ENCODE measurements at regions not wholly inside any gene's neighbourhood (a gene's known extent, or its start where the extent isn't known, plus 50 kb on each side); places are given as distances from the start of the nearest gene placed in this dataset.
"Not testable (repeated sequence)": the region's sequence is repeated elsewhere in the genome, so short reads cannot be mapped to it uniquely, and the experiment has no call there.

DNA sequence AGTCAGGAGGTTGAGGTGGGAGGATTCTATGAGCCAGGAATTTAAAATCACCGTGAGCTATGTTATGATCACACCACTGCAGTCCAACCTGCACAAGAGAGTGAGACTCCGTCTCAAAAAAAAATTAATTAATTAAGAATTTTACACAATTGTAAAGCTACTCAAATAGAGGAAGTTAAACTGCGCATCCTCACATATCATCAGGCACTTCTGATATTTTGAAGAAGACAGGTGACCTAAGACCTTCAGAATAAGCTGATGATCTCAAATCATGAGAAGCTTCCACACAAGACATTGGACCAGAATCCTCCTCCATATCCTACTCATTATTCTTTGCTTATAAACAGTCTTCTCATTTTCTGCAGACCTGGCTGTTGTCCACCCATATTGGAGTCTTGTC, 800.9 kb downstream of the TMEM121 start:
- TF ChIP-seq, protein P1, sequence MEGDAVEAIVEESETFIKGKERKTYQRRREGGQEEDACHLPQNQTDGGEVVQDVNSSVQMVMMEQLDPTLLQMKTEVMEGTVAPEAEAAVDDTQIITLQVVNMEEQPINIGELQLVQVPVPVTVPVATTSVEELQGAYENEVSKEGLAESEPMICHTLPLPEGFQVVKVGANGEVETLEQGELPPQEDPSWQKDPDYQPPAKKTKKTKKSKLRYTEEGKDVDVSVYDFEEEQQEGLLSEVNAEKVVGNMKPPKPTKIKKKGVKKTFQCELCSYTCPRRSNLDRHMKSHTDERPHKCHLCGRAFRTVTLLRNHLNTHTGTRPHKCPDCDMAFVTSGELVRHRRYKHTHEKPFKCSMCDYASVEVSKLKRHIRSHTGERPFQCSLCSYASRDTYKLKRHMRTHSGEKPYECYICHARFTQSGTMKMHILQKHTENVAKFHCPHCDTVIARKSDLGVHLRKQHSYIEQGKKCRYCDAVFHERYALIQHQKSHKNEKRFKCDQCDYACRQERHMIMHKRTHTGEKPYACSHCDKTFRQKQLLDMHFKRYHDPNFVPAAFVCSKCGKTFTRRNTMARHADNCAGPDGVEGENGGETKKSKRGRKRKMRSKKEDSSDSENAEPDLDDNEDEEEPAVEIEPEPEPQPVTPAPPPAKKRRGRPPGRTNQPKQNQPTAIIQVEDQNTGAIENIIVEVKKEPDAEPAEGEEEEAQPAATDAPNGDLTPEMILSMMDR (IDR thresholded peaks at IDR 0.05; ENCODE audit: insufficient read depth, low read length, poor library complexity, severe bottlenecking) = no peak
- Histone ChIP-seq H3K4me3 (ENCODE audit: low read depth, low read length) (no peak overlapping the region), H3K36me3 (ENCODE audit: control insufficient read depth, insufficient read depth, low read length) (no peaks in the 10 kb centered on the region), H3K27me3 (ENCODE audit: control insufficient read depth, insufficient read depth, low read length) (no peaks in the 10 kb centered on the region)
- no peak for DNase-seq (ENCODE audit: low read depth)

DNA sequence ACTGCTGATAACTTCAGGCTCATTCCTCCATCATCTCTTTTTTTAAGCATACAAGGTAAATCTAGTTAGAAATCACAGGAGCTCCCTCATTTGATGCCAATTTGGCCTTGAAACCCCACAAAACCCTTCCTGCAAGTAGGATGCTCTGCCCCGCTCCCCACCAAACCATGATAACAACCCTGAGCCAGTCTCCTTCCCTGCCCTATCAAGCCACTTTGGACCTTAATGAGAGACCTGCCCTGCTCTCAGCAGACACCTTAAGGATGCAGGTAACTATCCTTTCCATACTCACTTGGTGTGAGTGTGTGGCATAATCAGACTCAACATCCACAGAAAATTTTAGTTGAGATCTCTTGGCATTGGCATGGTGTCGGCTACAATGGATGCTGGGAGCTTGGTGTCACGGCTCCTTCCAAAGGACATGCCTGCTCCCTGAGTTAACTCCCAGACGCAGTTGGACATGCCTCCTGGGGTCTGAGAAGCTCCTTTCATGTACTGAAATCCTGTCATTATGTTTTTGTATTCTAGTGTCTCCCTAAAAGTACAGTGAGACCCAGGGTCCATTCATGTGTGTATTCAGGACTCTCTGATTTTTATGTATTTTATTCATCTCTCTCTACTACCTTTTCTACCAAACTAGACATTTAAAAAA, 801.4 kb downstream of the TMEM121 start:
- DNase-seq (ENCODE audit: low read depth); H3K36me3 ChIP-seq (ENCODE audit: control insufficient read depth, insufficient read depth, low read length); H3K27me3 ChIP-seq (ENCODE audit: control insufficient read depth, insufficient read depth, low read length); H3K4me3 ChIP-seq (ENCODE audit: low read depth, low read length): not testable (repeated sequence)

DNA sequence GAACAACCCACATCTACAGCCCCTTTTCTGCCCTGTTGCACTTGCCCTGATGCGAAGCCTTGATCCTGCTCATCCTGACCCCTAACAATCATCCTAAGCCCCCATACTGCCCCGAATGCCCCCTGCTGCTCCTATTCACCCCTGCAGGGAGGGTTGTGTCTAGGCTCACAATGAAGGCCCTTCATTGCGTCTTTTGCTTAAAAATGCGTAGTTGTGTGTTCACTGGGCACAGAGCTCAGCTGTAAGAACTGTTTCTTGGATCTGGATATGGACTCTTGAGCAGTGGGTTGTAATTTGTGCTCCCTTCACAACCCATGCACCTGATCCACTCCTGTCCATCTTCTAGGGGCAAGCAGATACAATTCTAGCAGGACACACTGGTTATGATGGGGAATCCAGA, 802.9 kb downstream of the TMEM121 start:
- not testable (repeated sequence) for H3K36me3 ChIP-seq (ENCODE audit: control insufficient read depth, insufficient read depth, low read length); DNase-seq (ENCODE audit: low read depth); H3K4me3 ChIP-seq (ENCODE audit: low read depth, low read length); H3K27me3 ChIP-seq (ENCODE audit: control insufficient read depth, insufficient read depth, low read length)

DNA sequence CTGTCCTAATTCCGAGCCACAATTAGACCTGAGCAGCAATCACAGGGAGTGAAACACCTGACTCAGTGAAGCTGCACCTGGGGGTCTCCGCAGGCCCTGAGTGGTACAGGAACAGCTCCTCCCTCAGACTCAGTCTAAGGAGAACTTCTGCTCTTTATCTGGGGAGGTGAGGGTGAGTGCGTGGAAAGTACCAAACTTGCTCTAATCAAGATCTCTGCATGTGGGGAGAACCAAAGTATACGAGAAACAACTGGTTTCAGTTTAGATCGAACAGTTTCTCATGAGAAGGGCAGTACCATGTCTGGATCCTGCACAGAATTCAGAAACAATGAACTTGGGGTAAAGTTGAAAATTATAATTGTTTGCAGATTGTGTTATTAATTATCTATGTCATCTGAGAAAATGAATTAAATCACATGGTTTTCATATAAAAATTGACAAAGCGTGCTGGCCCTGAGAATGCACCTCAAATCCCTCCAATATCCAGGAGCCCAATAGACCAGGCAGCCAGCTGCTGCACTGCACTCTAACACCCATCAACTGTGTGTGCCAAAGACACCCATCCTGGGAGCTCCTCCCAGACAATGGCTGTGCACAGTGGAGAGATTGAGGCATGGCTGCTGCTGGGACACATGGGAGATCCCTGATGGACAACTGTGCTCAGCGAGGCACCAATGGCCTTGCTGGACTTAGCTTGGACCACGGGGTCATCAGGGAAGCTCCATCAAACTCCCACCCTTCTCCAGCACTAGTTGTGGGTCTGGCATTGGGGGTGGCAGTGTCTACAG, 803.8 kb downstream of the TMEM121 start:
- not testable (repeated sequence) for H3K36me3 ChIP-seq (ENCODE audit: control insufficient read depth, insufficient read depth, low read length); DNase-seq (ENCODE audit: low read depth); H3K4me3 ChIP-seq (ENCODE audit: low read depth, low read length); H3K27me3 ChIP-seq (ENCODE audit: control insufficient read depth, insufficient read depth, low read length)

DNA sequence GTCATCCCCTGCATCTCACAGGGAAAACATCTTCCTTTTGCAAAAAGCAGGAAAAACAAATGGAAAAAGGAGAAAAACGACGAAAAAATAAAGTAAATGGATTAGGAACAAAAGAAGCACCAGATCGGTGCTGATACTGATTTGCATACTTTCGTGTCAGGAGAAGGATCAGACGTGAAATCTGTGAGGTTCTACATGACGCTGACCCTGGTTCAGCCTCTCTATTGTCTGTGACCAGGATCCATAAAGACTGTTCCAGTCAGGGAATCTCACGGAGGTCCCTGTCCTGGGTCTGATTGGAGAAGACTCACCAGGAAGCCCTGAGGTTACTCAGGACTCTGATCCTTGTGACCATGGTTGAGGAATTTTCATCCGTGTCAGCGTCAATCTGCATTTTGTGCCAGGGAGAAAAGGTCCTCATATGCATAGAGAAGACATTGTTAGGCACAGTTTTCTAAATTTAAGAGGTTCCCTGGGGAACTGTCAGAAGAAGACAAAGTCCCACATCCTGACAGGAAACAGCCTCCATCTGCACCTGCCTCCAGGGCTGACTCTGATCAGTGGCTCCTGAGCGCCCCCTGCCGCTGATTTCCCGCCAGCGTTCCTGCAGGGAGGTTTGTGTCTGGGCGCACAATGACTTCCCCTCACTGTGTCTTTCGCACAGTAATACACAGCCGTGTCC, 808.2 kb downstream of the TMEM121 start:
- not testable (repeated sequence) for H3K27me3 ChIP-seq (ENCODE audit: control insufficient read depth, insufficient read depth, low read length); DNase-seq (ENCODE audit: low read depth); H3K4me3 ChIP-seq (ENCODE audit: low read depth, low read length)

DNA sequence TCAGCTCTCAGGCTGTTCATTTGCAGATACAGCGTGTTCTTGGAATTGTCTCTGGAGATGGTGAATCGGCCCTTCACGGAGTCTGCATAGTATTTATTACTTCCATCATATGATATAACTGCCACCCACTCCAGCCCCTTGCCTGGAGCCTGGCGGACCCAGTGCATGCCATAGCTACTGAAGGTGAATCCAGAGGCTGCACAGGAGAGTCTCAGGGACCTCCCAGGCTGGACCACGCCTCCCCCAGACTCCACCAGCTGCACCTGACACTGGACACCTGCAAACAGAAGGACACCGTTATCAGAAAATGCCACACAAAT, 808.7 kb downstream of the TMEM121 start:
- not testable (repeated sequence) for H3K4me3 ChIP-seq (ENCODE audit: low read depth, low read length); DNase-seq (ENCODE audit: low read depth); H3K27me3 ChIP-seq (ENCODE audit: control insufficient read depth, insufficient read depth, low read length); H3K36me3 ChIP-seq (ENCODE audit: control insufficient read depth, insufficient read depth, low read length)

More for the DNA sequence above, 808.2 kb downstream of the TMEM121 start:
- not testable (repeated sequence) for H3K36me3 ChIP-seq (ENCODE audit: control insufficient read depth, insufficient read depth, low read length)

DNA sequence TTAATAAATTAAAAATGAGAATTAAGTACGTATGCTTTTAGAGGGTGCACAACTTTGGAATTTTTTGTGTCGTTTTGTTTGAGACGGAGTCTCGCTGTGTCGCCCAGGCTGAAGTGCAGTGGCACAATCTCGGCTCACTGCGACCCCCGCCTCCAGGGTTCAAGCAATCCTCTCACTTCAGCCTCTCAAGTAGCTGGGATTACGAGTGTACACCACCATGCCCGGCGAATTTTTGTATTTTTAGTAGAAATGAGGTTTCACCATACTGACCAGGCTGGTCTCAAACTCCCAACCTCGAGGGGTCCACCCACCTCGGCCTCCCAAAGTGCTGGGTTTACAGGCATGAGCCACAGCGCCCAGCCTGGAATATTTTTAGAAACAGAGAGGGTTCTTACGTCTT, 812.4 kb downstream of the TMEM121 start:
- H3K4me3 ChIP-seq (ENCODE audit: low read depth, low read length); H3K36me3 ChIP-seq (ENCODE audit: control insufficient read depth, insufficient read depth, low read length); DNase-seq (ENCODE audit: low read depth); H3K27me3 ChIP-seq (ENCODE audit: control insufficient read depth, insufficient read depth, low read length): not testable (repeated sequence)

DNA sequence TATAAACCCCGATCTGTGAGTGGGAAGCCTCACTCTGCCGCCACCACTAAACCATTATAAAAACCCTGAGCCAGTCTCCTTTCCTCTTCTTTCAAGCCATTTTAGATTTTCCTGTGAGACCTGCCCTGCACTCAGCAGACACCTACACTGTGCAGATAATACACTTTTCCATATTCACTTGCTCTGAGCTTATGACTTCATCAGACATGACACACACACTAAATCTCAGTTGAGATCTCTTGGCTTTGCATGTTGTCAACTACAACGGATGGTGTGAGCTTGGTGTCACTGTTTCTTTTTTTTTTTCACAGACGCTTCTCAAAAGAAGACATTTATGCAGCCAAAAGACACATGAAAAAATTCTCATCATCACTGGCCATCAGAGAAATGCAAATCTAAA, 814.3 kb downstream of the TMEM121 start:
- H3K27me3 ChIP-seq (ENCODE audit: control insufficient read depth, insufficient read depth, low read length); DNase-seq (ENCODE audit: low read depth); H3K4me3 ChIP-seq (ENCODE audit: low read depth, low read length); H3K36me3 ChIP-seq (ENCODE audit: control insufficient read depth, insufficient read depth, low read length): not testable (repeated sequence)

DNA sequence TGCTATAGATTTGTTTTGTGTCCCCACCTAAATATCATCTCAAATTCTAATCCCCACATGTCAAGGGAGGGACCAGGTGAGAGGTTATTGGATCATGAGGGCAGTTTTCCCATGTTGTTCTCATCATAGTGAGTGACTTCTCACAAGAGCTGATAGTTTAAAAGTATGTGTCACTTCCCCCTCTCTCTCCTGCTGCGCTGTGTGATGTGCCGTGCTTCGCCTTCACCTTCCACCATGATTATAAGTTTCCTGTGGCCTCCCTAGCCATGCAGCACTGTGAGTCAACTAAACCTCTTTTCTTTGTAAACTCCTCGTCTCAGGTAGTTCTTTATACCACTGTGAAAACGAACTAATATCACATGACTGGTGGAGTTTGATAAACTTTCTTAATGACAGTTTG, 814.8 kb downstream of the TMEM121 start:
- not testable (repeated sequence) for H3K4me3 ChIP-seq (ENCODE audit: low read depth, low read length); H3K27me3 ChIP-seq (ENCODE audit: control insufficient read depth, insufficient read depth, low read length); H3K36me3 ChIP-seq (ENCODE audit: control insufficient read depth, insufficient read depth, low read length); DNase-seq (ENCODE audit: low read depth)

DNA sequence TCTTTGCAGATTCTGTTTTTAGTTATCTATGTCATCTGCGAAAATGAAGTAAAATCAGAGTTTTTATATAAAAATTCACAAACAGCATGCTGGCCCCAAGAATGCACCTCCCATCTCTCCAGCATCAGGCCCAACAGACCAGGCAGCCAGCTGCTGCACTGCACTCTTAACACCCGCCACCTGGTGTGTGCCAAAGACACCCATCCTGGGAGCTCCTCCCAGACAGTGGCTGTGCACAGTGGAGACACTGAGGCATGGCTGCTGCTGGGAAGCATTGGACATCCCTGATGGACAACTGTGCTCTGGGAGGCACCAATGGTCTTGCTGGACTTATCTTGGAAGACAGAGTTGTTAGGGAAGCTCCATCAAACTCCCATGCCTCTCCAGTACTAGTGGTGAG, 817.2 kb downstream of the TMEM121 start:
- Histone ChIP-seq H3K36me3 (ENCODE audit: control insufficient read depth, insufficient read depth, low read length) (no peaks in the 10 kb centered on the region), H3K27me3 (ENCODE audit: control insufficient read depth, insufficient read depth, low read length) (no peaks in the 10 kb centered on the region), H3K4me3 (ENCODE audit: low read depth, low read length) (no peak overlapping the region)
- TF ChIP-seq, protein P1 (IDR thresholded peaks at IDR 0.05; ENCODE audit: insufficient read depth, low read length, poor library complexity, severe bottlenecking) = no peak
- no peak for DNase-seq (ENCODE audit: low read depth)

DNA sequence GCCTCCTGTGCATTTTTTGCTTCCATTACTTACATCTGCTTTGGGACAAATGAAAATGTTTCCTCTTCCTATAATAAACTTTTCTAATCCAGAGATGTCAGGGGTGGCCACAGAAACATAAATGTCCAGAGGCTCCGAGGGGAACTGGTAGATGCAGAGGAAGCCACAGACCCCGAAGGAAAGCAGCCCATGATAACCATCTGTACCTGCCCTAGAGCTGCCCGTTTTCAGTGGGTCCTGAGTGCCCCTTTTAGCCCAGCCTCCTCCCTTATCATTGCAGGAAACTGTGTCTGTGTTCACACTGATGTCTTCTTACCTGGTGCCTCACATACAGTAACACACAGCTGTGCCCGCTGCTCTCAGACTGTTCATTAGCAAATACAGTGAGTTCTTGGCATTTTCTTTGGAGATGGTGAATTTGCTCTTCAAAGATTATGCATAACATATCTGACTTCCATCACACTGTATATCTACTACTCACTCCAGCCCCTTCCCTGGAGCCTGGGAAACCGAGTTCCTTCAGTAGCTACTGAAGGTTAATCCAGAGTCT, 817.8 kb downstream of the TMEM121 start:
- H3K36me3 ChIP-seq (ENCODE audit: control insufficient read depth, insufficient read depth, low read length); DNase-seq (ENCODE audit: low read depth); H3K4me3 ChIP-seq (ENCODE audit: low read depth, low read length); H3K27me3 ChIP-seq (ENCODE audit: control insufficient read depth, insufficient read depth, low read length): not testable (repeated sequence)

DNA sequence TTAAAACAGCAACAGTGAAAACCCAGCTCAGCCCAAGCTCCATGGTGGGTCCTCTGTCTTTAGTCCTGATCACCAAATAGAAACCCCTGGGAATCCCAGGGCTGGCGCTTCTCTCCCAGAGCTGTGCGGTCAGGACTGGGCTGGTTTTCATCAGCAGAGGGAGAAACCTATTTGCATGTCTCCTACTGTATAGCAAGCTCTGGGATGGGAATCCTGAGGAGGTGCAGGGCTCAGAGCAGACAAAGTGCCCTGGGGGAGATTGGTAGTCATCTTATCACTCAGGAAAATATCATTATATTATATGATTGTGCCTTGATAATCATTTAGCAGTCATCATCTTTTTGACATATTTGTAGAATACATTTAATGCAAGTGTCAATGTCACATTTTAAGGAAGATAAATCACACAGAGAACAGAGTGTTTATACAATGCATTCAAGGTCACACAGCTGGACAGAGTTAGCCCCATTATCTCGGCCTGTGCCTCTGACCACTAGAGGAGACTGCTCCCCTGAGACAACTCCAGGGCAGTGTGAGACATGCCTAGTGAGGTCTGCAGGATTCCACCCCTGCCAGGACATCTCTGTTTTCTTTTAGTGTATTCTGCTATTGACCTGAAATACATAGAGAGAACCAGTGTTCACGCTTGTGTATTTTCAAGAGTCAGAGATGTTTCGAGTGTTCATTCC, 818.6 kb downstream of the TMEM121 start:
- H3K4me3 ChIP-seq (ENCODE audit: low read depth, low read length); H3K27me3 ChIP-seq (ENCODE audit: control insufficient read depth, insufficient read depth, low read length); DNase-seq (ENCODE audit: low read depth); H3K36me3 ChIP-seq (ENCODE audit: control insufficient read depth, insufficient read depth, low read length): not testable (repeated sequence)
